ENCODE measurements at regions not wholly inside any gene's neighbourhood (a gene's known extent, or its start where the extent isn't known, plus 50 kb on each side); places are given as distances from the start of the nearest gene placed in this dataset.

DNA sequence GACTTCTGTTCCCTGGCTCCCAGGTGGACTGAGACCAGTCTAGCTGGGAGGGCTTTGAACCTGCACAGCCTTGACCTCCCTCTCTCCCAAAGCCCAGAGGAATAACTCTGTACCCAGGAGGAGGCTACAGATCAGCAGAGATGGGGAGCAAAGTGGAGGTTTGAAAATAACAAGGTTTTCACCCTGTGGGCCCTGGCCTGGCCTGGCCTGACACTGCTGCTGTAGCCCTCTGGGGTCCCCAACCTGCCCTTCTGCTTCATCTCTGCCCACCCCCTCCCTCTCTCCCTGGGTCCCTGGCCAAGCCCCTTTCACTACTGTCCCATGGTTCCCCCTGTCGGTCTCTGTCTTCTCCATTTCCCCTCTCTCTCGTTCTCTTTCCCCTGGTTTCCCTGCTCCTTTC, 225.2 kb downstream of the BUD13 start:
- H3K27ac ChIP-seq (ENCODE audit: low read depth, low read length): no peak overlapping the region
- no peak overlapping the region for H2BK5ac ChIP-seq (ENCODE audit: low read depth, low read length, poor library complexity)
- no peak overlapping the region for H4K12ac ChIP-seq (ENCODE audit: low read depth, low read length)
- no peaks in the 10 kb centered on the region for H3K4me1 ChIP-seq (ENCODE audit: control insufficient read depth in 1 of 2, insufficient read depth in 2 of 2, low read length in 2 of 2)
- H3K4me3 ChIP-seq (ENCODE audit: low read depth, low read length): no peak overlapping the region
- H4K8ac ChIP-seq (ENCODE audit: low read depth, low read length): no peak overlapping the region
- no peaks in the 10 kb centered on the region for H3K36me3 ChIP-seq (ENCODE audit: control insufficient read depth in 1 of 2, insufficient read depth in 2 of 2, low read length in 2 of 2)
- no peaks in the 10 kb centered on the region for H3K27me3 ChIP-seq (ENCODE audit: insufficient read depth, low read length)
- no peak overlapping the region for H3K9ac ChIP-seq (ENCODE audit: low read length)
- H3K79me1 ChIP-seq (ENCODE audit: low read length): no peaks in the 10 kb centered on the region
- H3K4ac ChIP-seq (ENCODE audit: low read depth, low read length): no peak overlapping the region
- H3K23ac ChIP-seq (ENCODE audit: low read length): no peak overlapping the region
- H3K4me2 ChIP-seq (ENCODE audit: low read length): no peak overlapping the region
- WGBS (ENCODE audit: extremely low coverage, insufficient coverage, insufficient read length): no CpG with 5 or more reads among the region's 2 CpGs
- no peak overlapping the region for H2BK12ac ChIP-seq (ENCODE audit: low read length)
- H3K14ac ChIP-seq (ENCODE audit: low read length): no peak overlapping the region
- H3K79me2 ChIP-seq (ENCODE audit: control insufficient read depth, insufficient read depth, low read length, poor library complexity): no peaks in the 10 kb centered on the region
- H2BK120ac ChIP-seq (ENCODE audit: insufficient read depth, low read length, poor library complexity): no peak overlapping the region
- H4K91ac ChIP-seq (ENCODE audit: low read depth, low read length): no peak overlapping the region
- H2AFZ ChIP-seq (ENCODE audit: insufficient read depth, low read length, poor library complexity): no peak overlapping the region
- H2AK5ac ChIP-seq (ENCODE audit: low read length): no peak overlapping the region
- no peak overlapping the region for H3K18ac ChIP-seq (ENCODE audit: low read length)
- no peak for DNase-seq
- H3K9me3 ChIP-seq (ENCODE audit: insufficient read depth, low read depth, low read length): peaks cover 10% of the 10 kb centered on the region

DNA sequence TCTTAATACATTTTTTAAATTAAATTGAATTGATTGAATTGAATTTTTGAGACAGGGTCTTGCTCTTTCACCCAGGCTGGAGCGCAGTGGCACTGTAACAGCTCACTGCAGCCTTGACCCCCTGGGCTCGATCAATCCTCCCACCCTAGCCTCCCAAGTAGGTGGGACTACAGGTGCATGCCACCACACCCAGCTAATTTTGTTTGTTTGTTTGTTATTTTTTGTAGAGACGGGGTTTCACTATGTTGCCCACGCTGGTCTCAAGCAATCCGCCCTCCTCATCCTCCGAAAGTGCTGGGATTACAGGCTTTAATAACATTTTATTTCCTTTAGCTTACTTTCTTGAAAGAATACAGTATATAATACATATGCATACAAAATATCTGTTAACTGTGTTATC, 226.9 kb downstream of the BUD13 start:
- Histone ChIP-seq H3K79me2 (ENCODE audit: control insufficient read depth, insufficient read depth, low read length, poor library complexity) (no peaks in the 10 kb centered on the region), H4K91ac (ENCODE audit: low read depth, low read length) (no peak overlapping the region), H2BK5ac (ENCODE audit: low read depth, low read length, poor library complexity) (no peak overlapping the region), H3K27me3 (ENCODE audit: insufficient read depth, low read length) (no peaks in the 10 kb centered on the region), H4K12ac (ENCODE audit: low read depth, low read length) (no peak overlapping the region), H2BK12ac (ENCODE audit: low read length) (no peak overlapping the region), H3K36me3 (ENCODE audit: control insufficient read depth in 1 of 2, insufficient read depth in 2 of 2, low read length in 2 of 2) (no peaks in the 10 kb centered on the region), H3K23ac (ENCODE audit: low read length) (no peak overlapping the region), H3K9me3 (ENCODE audit: insufficient read depth, low read depth, low read length) (peaks cover 10% of the 10 kb centered on the region), H2AK5ac (ENCODE audit: low read length) (no peak overlapping the region), H3K4me3 (ENCODE audit: low read depth, low read length) (no peak overlapping the region), H3K18ac (ENCODE audit: low read length) (no peak overlapping the region), H3K9ac (ENCODE audit: low read length) (no peak overlapping the region), H3K4ac (ENCODE audit: low read depth, low read length) (no peak overlapping the region), H4K8ac (ENCODE audit: low read depth, low read length) (no peak overlapping the region), H2BK120ac (ENCODE audit: insufficient read depth, low read length, poor library complexity) (no peak overlapping the region), H3K27ac (ENCODE audit: low read depth, low read length) (no peak overlapping the region), H3K4me1 (ENCODE audit: control insufficient read depth in 1 of 2, insufficient read depth in 2 of 2, low read length in 2 of 2) (no peaks in the 10 kb centered on the region), H2AFZ (ENCODE audit: insufficient read depth, low read length, poor library complexity) (no peak overlapping the region), H3K79me1 (ENCODE audit: low read length) (no peaks in the 10 kb centered on the region), H3K14ac (ENCODE audit: low read length) (no peak overlapping the region), H3K4me2 (ENCODE audit: low read length) (no peak overlapping the region)
- DNase-seq: no peak
- WGBS (ENCODE audit: extremely low coverage, insufficient coverage, insufficient read length): no CpG with 5 or more reads among the region's 6 CpGs

DNA sequence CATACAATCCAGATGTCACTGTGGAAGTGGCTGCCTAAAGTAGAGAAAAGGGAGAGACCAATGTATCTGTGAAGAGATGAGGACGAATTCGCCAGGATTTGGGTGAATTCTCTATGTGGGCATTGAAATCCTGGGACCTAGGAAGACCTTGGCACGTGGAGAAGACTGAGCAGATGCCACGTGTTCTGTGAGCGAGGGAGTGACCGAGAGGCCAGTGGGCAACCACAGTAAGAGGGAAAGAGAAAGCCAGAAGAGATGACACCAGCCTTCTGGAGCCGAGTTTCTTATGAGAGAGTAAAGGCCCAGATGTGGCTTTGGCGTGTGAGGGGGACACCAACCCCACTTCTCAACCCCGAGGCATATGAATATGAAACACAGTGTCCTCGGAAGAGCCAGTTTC, 228.1 kb downstream of the BUD13 start:
- WGBS (ENCODE audit: extremely low coverage, insufficient coverage, insufficient read length): no CpG with 5 or more reads among the region's 10 CpGs
- no peaks in the 10 kb centered on the region for H3K79me1 ChIP-seq (ENCODE audit: low read length)
- no peaks in the 10 kb centered on the region for H3K27me3 ChIP-seq (ENCODE audit: insufficient read depth, low read length)
- no peak overlapping the region for H3K4ac ChIP-seq (ENCODE audit: low read depth, low read length)
- no peaks in the 10 kb centered on the region for H3K4me1 ChIP-seq (ENCODE audit: control insufficient read depth in 1 of 2, insufficient read depth in 2 of 2, low read length in 2 of 2)
- H2BK120ac ChIP-seq (ENCODE audit: insufficient read depth, low read length, poor library complexity): no peak overlapping the region
- DNase-seq: no peak
- no peak overlapping the region for H3K18ac ChIP-seq (ENCODE audit: low read length)
- no peak overlapping the region for H2AK5ac ChIP-seq (ENCODE audit: low read length)
- no peak overlapping the region for H3K4me3 ChIP-seq (ENCODE audit: low read depth, low read length)
- no peaks in the 10 kb centered on the region for H3K36me3 ChIP-seq (ENCODE audit: control insufficient read depth in 1 of 2, insufficient read depth in 2 of 2, low read length in 2 of 2)
- H3K9me3 ChIP-seq (ENCODE audit: insufficient read depth, low read depth, low read length): peaks cover 10% of the 10 kb centered on the region
- H2BK5ac ChIP-seq (ENCODE audit: low read depth, low read length, poor library complexity): no peak overlapping the region
- H3K9ac ChIP-seq (ENCODE audit: low read length): no peak overlapping the region
- no peak overlapping the region for H2AFZ ChIP-seq (ENCODE audit: insufficient read depth, low read length, poor library complexity)
- H2BK12ac ChIP-seq (ENCODE audit: low read length): no peak overlapping the region
- no peak overlapping the region for H3K14ac ChIP-seq (ENCODE audit: low read length)
- no peaks in the 10 kb centered on the region for H3K79me2 ChIP-seq (ENCODE audit: control insufficient read depth, insufficient read depth, low read length, poor library complexity)
- H3K27ac ChIP-seq (ENCODE audit: low read depth, low read length): no peak overlapping the region
- no peak overlapping the region for H4K12ac ChIP-seq (ENCODE audit: low read depth, low read length)
- H4K8ac ChIP-seq (ENCODE audit: low read depth, low read length): no peak overlapping the region
- H3K4me2 ChIP-seq (ENCODE audit: low read length): no peak overlapping the region
- no peak overlapping the region for H4K91ac ChIP-seq (ENCODE audit: low read depth, low read length)
- H3K23ac ChIP-seq (ENCODE audit: low read length): no peak overlapping the region

DNA sequence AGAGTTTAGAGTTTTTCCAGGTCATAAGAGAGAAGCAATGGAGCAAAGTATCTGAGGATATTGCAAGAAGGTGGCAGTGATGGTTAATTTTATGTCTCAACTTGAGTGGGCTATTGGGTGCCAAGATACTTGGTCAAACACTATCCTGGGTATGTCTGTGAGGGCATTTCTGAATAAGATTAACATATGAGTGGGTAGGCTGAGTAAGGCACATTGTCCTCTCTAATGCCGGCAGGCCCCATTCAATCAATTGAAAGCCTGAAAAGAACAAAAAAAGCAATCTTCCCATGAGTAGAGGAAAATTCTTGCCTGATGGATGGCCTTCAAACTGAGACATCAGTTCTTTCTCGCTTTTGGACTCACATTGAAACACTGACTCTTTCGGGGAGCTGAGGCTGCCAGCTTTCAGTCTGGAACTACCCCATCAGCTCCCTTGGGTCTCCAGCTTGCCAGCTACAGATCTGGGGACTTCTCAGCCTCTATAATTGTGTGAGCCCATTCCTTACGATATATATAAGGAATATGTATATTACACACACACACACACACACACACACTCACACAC, 228.8 kb downstream of the BUD13 start:
- Histone ChIP-seq H3K36me3 (ENCODE audit: control insufficient read depth in 1 of 2, insufficient read depth in 2 of 2, low read length in 2 of 2) (no peaks in the 10 kb centered on the region), H4K91ac (ENCODE audit: low read depth, low read length) (no peak overlapping the region), H2BK5ac (ENCODE audit: low read depth, low read length, poor library complexity) (no peak overlapping the region), H2BK120ac (ENCODE audit: insufficient read depth, low read length, poor library complexity) (no peak overlapping the region), H3K9ac (ENCODE audit: low read length) (no peak overlapping the region), H3K79me2 (ENCODE audit: control insufficient read depth, insufficient read depth, low read length, poor library complexity) (no peaks in the 10 kb centered on the region), H4K8ac (ENCODE audit: low read depth, low read length) (no peak overlapping the region), H3K4ac (ENCODE audit: low read depth, low read length) (no peak overlapping the region), H2AK5ac (ENCODE audit: low read length) (no peak overlapping the region), H3K27ac (ENCODE audit: low read depth, low read length) (no peak overlapping the region), H3K14ac (ENCODE audit: low read length) (no peak overlapping the region), H3K23ac (ENCODE audit: low read length) (no peak overlapping the region), H3K4me1 (ENCODE audit: control insufficient read depth in 1 of 2, insufficient read depth in 2 of 2, low read length in 2 of 2) (no peaks in the 10 kb centered on the region), H4K12ac (ENCODE audit: low read depth, low read length) (no peak overlapping the region), H3K9me3 (ENCODE audit: insufficient read depth, low read depth, low read length) (peaks cover 10% of the 10 kb centered on the region), H3K27me3 (ENCODE audit: insufficient read depth, low read length) (no peaks in the 10 kb centered on the region), H3K4me2 (ENCODE audit: low read length) (no peak overlapping the region), H2AFZ (ENCODE audit: insufficient read depth, low read length, poor library complexity) (no peak overlapping the region), H3K18ac (ENCODE audit: low read length) (no peak overlapping the region), H3K79me1 (ENCODE audit: low read length) (no peaks in the 10 kb centered on the region), H3K4me3 (ENCODE audit: low read depth, low read length) (no peak overlapping the region), H2BK12ac (ENCODE audit: low read length) (no peak overlapping the region)
- WGBS (ENCODE audit: extremely low coverage, insufficient coverage, insufficient read length): no CpG with 5 or more reads among the region's 4 CpGs
- no peak for DNase-seq

Data from trophoblast cell (in vitro differentiated cells and primary cell).